ENCODE measurements at regions not wholly inside any gene's neighbourhood (a gene's known extent, or its start where the extent isn't known, plus 50 kb on each side); places are given as distances from the start of the nearest gene placed in this dataset.

- TF ChIP-seq CTCF (IDR thresholded peaks at IDR 0.05), result no peak
- TF ChIP-seq POLR2A (IDR thresholded peaks at IDR 0.05), result no peak
- no peak for TF ChIP-seq EP300 (IDR thresholded peaks at IDR 0.05)
Measured at GRCh38 chr16:48101069-48101674, 54.6 kb downstream of the ABCC12 start.
